HG02970 (cell line): ENCODE measurements at regions not wholly inside any gene's neighbourhood (a gene's known extent, or its start where the extent isn't known, plus 50 kb on each side); places are given as distances from the start of the nearest gene placed in this dataset.

Experiments used
- ATAC-seq: cut with Tn5 transposase; IDR thresholded peaks from one replicate; pipeline ENCODE4 v1.9.1; 2021; ENCODE audit warnings: mild to moderate bottlenecking, moderate library complexity, moderate number of reproducible peaks; ENCODE audit not compliant: unreplicated experiment, low FRiP score

DNA sequence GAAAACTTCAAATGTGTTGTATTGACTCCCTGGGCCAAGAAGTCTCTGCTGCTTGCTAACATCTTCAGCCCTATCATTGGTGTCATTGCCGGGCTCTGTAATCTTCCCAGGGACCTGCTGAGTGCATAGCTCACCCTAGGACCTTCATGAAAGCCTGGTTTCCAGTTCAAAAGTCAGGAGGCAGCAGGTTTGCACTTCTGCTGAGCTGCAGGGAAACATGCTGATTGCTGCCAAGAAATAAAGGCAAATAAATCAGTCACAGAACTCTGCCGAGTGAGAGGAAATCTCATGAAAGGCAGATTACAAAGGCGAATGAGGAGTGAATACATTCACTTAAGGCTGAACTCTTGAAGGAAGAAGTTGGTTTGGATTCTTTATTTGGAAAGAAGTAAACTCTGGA is 1947.6 kb upstream of the CELF4 start:
- ATAC-seq = no peak

GRCh38 chr18:39506581-39507330 is 1941.2 kb upstream of the CELF4 start:
- no peak for ATAC-seq

DNA sequence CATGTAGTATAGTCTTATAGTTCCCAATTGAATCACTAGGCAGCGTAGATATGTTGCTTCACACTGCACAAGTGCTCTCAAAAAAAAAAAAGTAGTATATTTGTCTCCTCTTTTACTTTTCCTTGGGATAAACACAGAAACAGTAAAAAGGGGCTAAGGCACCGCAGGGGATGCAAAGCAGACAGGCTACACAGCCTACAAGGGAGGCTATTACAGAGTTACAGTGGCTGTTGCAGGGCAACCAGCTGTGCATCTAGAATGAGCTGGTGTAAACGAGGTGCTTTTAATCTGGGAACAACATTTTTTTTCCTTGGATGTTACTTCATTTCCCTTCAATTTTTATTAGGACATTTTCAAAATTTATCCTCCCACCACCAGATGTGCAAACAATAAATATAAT is 1934.7 kb upstream of the CELF4 start:
- no peak for ATAC-seq

- ATAC-seq = no peak
These were observed 1932.2 kb upstream of the CELF4 start for GRCh38 chr18:39497821-39498220.

- ATAC-seq = no peak
These were observed 1931.4 kb upstream of the CELF4 start for GRCh38 chr18:39496986-39497385.

GRCh38 chr18:39494211-39494896 is 1928.8 kb upstream of the CELF4 start:
- no peak for ATAC-seq

- no peak for ATAC-seq
These were observed 1925.8 kb upstream of the CELF4 start for GRCh38 chr18:39491408-39491807.

DNA sequence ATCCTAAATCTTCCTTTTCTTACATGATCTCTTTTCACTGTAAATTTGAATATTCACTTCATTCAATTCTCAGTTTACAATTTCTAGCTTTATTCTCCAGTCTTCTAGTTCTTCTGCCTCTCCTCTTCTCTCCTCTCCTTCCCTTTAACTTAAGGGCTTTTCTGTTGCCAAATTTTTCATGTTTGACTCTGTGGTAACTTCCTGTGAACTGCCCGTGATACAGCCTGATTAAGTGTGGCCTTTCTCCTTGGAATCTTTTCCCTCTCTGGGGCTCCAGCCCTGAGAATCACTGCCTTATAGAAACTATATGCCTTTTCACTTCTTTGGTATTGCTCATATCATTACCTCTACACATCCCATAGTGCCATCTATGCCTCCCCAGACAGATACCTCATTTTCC is 1923.8 kb upstream of the CELF4 start:
- no peak for ATAC-seq

- ATAC-seq = no peak
These were observed 1922.3 kb upstream of the CELF4 start for GRCh38 chr18:39487932-39488331.

DNA sequence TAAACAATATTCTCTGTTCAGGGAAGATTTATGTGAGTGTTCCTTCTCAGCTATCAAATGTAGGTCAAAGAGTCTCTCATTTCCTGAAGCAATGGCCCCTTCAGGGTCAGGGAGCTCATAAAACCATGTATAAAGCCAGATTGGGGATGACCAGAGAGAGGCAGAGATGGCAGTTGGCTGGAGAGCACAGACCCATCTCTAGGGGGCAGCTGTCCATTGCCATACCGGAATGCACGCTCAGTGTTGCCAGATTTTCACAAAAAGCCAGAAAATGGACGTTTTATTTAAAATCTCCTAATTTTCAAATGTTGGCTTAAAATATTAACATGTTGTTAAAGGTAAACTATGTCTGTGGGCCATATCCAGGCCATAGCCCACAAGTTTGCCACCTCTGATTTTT is 1920.7 kb upstream of the CELF4 start:
- no peak for ATAC-seq

DNA sequence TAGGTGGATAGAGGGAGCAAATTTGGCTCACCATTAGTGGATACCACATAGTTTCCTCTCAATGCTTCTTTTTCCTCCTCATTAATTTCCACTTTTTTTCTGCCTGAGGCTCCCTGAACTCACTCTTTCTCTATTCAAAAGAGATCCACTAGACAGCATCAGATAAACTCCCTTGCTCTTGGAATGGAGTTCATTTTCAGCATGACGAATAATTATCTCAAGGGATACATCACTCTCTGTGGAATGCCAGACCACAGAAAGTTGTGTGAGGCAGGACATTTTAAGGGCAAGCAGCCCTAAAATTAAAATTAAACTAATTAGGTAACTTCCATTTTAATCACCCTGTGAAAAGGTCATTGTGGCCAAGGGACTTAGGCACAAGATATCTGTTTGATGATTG is 1920.1 kb upstream of the CELF4 start:
- ATAC-seq = no peak

DNA sequence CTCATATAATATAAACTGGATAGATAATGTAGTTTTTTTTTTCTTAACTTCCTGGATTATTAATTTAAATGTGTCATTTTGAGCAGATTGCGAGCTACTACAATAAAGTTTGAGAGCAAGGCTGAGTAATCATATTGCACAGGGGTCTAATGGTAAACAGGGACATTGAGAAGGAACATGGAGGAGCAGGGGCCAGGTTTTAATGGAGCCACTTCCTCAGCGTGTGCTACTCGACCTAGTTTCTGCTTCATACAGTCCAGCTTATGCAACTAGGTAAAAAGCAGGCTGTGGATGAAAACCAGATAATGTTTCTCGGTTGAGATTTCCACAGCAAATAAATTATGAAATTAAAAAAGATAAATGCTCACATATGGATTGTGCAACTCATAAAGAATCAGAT is 1915.7 kb upstream of the CELF4 start:
- no peak for ATAC-seq

GRCh38 chr18:39480494-39481195 is 1915.0 kb upstream of the CELF4 start:
- ATAC-seq = no peak

- ATAC-seq = no peak
These were observed 1898.4 kb upstream of the CELF4 start for GRCh38 chr18:39464006-39464405.

DNA sequence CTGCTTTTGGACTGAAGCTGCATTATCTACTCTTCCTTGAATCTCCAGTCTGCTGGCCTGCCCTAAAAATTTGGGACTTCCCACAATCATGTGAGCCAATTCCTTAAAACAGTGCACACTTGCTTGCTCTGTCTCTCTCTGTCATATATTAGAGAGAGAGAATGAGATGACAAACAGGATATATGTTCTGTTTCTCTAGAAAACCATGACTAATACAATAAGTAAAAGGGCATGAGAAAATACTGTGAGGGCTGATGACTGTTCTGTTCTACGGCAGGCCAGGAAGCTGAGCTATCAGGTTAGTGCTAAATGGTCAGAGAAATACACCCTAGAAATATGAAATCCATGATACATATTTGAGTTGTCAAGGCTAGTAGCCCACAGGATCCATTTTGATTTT is 1896.8 kb upstream of the CELF4 start:
- ATAC-seq = no peak

DNA sequence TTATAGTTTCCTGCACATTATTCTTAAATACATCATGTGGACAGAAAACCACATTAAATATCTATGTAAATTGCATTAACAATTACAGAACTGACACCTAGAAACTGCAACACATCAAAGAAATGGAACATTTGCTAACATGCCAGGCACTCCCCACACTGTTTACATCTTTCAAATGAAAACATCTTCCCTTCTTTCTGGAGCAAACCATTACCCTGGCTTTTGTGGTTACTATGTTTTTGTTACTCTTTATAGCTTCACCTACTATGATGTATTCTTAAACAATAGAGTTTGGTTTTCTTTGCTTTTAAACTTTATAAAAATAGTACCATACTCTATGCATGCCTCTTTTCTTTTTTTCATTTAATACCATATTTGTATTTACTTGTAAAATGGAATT is 1894.5 kb upstream of the CELF4 start:
- no peak for ATAC-seq

- no peak for ATAC-seq
These were observed 1889.7 kb upstream of the CELF4 start for GRCh38 chr18:39455285-39455684.

DNA sequence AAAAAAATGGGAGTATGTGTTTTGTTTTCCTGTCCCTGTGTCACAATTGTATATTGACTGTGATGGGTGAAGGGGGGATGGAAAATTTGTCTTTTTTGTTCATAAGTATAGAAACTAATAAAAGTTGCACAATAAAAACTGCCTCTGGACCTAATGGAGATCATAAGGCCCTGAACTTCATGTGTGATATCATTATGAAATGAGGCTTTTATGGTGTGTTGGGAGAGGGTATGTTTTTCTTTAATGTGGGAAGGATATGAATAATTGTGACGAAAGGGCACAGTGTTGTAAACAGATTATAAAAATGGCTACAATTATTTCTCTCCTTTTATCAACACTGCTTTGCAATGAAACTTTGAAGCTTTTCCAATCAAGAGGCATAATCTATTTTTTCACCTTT is 1889.3 kb upstream of the CELF4 start:
- no peak for ATAC-seq

DNA sequence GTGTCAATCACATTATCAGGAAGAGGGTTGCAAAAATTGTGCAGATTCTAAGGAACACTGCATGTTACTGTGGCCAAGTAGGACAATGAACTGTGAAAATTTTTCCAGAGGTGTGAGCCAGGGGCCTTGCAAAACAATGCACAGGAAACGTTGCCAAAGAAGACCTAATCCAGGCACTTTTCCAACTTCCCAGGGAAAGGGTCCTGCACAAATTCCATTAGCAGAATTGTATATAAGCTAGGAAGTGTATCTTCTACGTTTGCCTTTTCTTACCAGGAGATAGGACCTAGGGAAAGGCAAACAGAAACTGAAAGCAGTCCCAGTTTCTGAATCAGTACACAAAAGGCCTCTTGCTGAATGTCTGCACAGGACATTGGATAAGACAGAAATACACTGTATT is 1888.3 kb upstream of the CELF4 start:
- no peak for ATAC-seq

- ATAC-seq = no peak
These were observed 1887.8 kb upstream of the CELF4 start for GRCh38 chr18:39453356-39453755.

- no peak for ATAC-seq
These were observed 1885.4 kb upstream of the CELF4 start for GRCh38 chr18:39450958-39451357.

GRCh38 chr18:39449566-39449965 is 1884.0 kb upstream of the CELF4 start:
- no peak for ATAC-seq
